Tibial artery (tissue), 4 donors: ENCODE measurements at regions not wholly inside any gene's neighbourhood (a gene's known extent, or its start where the extent isn't known, plus 50 kb on each side); places are given as distances from the start of the nearest gene placed in this dataset.

Experiments used
- DNase-seq, 2 donors: peaks; one replicate each; pipeline ENCODE4 v3.0.0-alpha.2; 2019
- H3K27ac ChIP-seq, 2 donors: fragments of 200-600 bp; sonication (generic) in 1 of 2; 1 replicate in 1 of 2; 2 replicates in 1 of 2; pipeline ENCODE4 v1.5.1; 2018 to 2019; ENCODE audit warnings: mild to moderate bottlenecking in 1 of 2
- H3K27me3 ChIP-seq, 2 donors: fragments of 200-600 bp; sonication (generic) in 1 of 2; one replicate each; pipeline versions ENCODE4 v1.5.1 to v1.6.0; 2016 to 2019
- H3K36me3 ChIP-seq, 3 donors: fragments of 200-600 bp; sonication (generic) in 2 of 3; one replicate each; pipeline ENCODE4 v1.5.1; 2016 to 2019; ENCODE audit warnings: mild to moderate bottlenecking in 2 of 3
- H3K4me1 ChIP-seq, 4 donors: fragments of 200-600 bp; sonication (generic) in 2 of 4; 1 replicate in 3 of 4; 2 replicates in 1 of 4; pipeline ENCODE4 v1.5.1; 2016 to 2019
- H3K4me3 ChIP-seq, 2 donors: fragments of 200-600 bp; sonication (generic) in 1 of 2; 1 replicate in 1 of 2; 2 replicates in 1 of 2; pipeline ENCODE4 v1.5.1; 2018 to 2019; ENCODE audit warnings: mild to moderate bottlenecking in 2 of 2
- H3K9me3 ChIP-seq, 3 donors: fragments of 200-600 bp; sonication (generic) in 1 of 3; one replicate each; pipeline ENCODE4 v1.5.1; 2016 to 2019
- CTCF ChIP-seq, 2 experiments: fragments of 200-600 bp in 1 of 2; fragments of 450-650 bp in 1 of 2; IDR thresholded peaks; one replicate each; pipeline ENCODE4 v1.5.1; 2017 to 2019; ENCODE audit warnings: antibody characterized with exemption in 2 of 2, mild to moderate bottlenecking in 1 of 2, moderate library complexity in 1 of 2
- intact Hi-C: fragments of 100-400 bp; cut with DNase I; formaldehyde crosslinking; loops from one replicate; pipeline ENCODE4 v1.15.0; 2023; ENCODE audit warnings: low total_unique reads

- Histone ChIP-seq H3K27me3 (no peaks in the 10 kb centered on the region), H3K27ac (no peak overlapping the region), H3K4me3 (no peak overlapping the region), H3K36me3 (no peaks in the 10 kb centered on the region), H3K4me1 (peaks cover 0 to 37% (median 30%) of the 10 kb centered on the region in 4 donors), H3K9me3 (no peaks in the 10 kb centered on the region)
- DNase-seq: no peak
- intact Hi-C loops: no loop called here
- TF ChIP-seq CTCF (IDR thresholded peaks at IDR 0.05): no peak
These were observed 125.9 kb upstream of the FGF3 start for GRCh38 chr11:69945157-69945556.

GRCh38 chr11:69947059-69947792 lies 128.0 kb upstream of the FGF3 start:
- Histone ChIP-seq H3K27me3 (no peaks in the 10 kb centered on the region), H3K9me3 (no peaks in the 10 kb centered on the region), H3K27ac (peak overlapping the region in 1 of 2 donors; percentile 68), H3K4me3 (no peak overlapping the region), H3K4me1 (peaks cover 0 to 33% (median 27%) of the 10 kb centered on the region in 4 donors), H3K36me3 (no peaks in the 10 kb centered on the region)
- no peak for DNase-seq
- TF ChIP-seq CTCF (IDR thresholded peaks at IDR 0.05): no peak
- intact Hi-C loops: no loop called here

GRCh38 chr11:69947793-69948255 lies 128.6 kb upstream of the FGF3 start:
- H3K9me3 ChIP-seq: no peaks in the 10 kb centered on the region
- no peak overlapping the region for H3K4me3 ChIP-seq
- H3K36me3 ChIP-seq: no peaks in the 10 kb centered on the region
- peaks cover 0 to 33% (median 27%) of the 10 kb centered on the region in 4 donors for H3K4me1 ChIP-seq
- H3K27ac ChIP-seq: peak overlapping the region; percentile 64 to 68
- no peaks in the 10 kb centered on the region for H3K27me3 ChIP-seq
- intact Hi-C loops: no loop called here
- no peak for TF ChIP-seq CTCF (IDR thresholded peaks at IDR 0.05)
- no peak for DNase-seq

- no peaks in the 10 kb centered on the region for H3K9me3 ChIP-seq
- peak overlapping the region; percentile 64 to 68 for H3K27ac ChIP-seq
- peak in 1 of 2 experiments; percentile 23 for TF ChIP-seq CTCF (IDR thresholded peaks at IDR 0.05)
- no peaks in the 10 kb centered on the region for H3K27me3 ChIP-seq
- H3K4me3 ChIP-seq: no peak overlapping the region
- DNase-seq: no peak
- intact Hi-C loops: no loop called here
- H3K4me1 ChIP-seq: peaks cover 0 to 28% (median 24%) of the 10 kb centered on the region in 4 donors
- no peaks in the 10 kb centered on the region for H3K36me3 ChIP-seq
These were observed 129.3 kb upstream of the FGF3 start for GRCh38 chr11:69948256-69949141.

GRCh38 chr11:69949327-69949726 lies 128.8 kb upstream of the ANO1 start:
- Histone ChIP-seq H3K9me3 (no peaks in the 10 kb centered on the region), H3K27ac (peak overlapping the region; percentile 64 to 68), H3K36me3 (no peaks in the 10 kb centered on the region), H3K4me1 (peaks cover 0 to 24% (median 22%) of the 10 kb centered on the region in 4 donors), H3K4me3 (no peak overlapping the region), H3K27me3 (no peaks in the 10 kb centered on the region)
- intact Hi-C loops: no loop called here
- peak in 1 of 2 donors; percentile 35 for DNase-seq
- TF ChIP-seq CTCF (IDR thresholded peaks at IDR 0.05): no peak
